ENCODE measurements at regions not wholly inside any gene's neighbourhood (a gene's known extent, or its start where the extent isn't known, plus 50 kb on each side); places are given as distances from the start of the nearest gene placed in this dataset.

GRCh38 chr6:151689499-151690201 lies 117.8 kb upstream of the ESR1 start:
- Histone ChIP-seq H3K27ac (ENCODE audit: control insufficient read depth, insufficient read depth) (no peak overlapping the region), H3K4me2 (ENCODE audit: control insufficient read depth, insufficient read depth) (no peak overlapping the region), H3K4me3 (no peak overlapping the region), H3K4me1 (ENCODE audit: control insufficient read depth, insufficient read depth, low read length) (peaks cover 17% of the 10 kb centered on the region), H3K79me2 (ENCODE audit: control insufficient read depth, insufficient read depth, low read length) (no peaks in the 10 kb centered on the region), H4K20me1 (ENCODE audit: control insufficient read depth, insufficient read depth) (no peaks in the 10 kb centered on the region), H2AFZ (ENCODE audit: control insufficient read depth, low read depth, low read length) (no peak overlapping the region), H3K9me3 (replicated peaks; ENCODE audit: control insufficient read depth, insufficient read depth, low read length) (peaks cover 5% of the 10 kb centered on the region; the same call in 2 of the 3 replicates), H3K27me3 (replicated peaks in 1 of 2; ENCODE audit: control insufficient read depth in 2 of 2, insufficient read depth in 2 of 2, low read length in 1 of 2) (no peaks in the 10 kb centered on the region), H3K36me3 (ENCODE audit: control insufficient read depth in 2 of 2, insufficient read depth in 2 of 2, low read length in 1 of 2) (no peaks in the 10 kb centered on the region), H3K9ac (ENCODE audit: control insufficient read depth, insufficient read depth, low read length) (no peak overlapping the region)
- in situ Hi-C loops (cut with MboI): loop anchor here (5.0 kb wide), 1 partner anchor 433 kb away; no protein-coding TSS in a partner anchor
- WGBS (ENCODE audit: insufficient coverage, insufficient replicate concordance, low lambda C conversion rate, missing lambda C conversion rate): 75% methylated on average over 5 of the region's 5 CpGs
- intact Hi-C loops (cut with micrococcal nuclease; ENCODE audit: unreplicated experiment): loop anchor here (1.0 to 5.0 kb wide), 4 partner anchors 75 to 579 kb away; no protein-coding TSS in a partner anchor
- ATAC-seq: no peak
- no peak for DNase-seq (ENCODE audit: low read depth, low spot score)
- TF ChIP-seq, protein P1, sequence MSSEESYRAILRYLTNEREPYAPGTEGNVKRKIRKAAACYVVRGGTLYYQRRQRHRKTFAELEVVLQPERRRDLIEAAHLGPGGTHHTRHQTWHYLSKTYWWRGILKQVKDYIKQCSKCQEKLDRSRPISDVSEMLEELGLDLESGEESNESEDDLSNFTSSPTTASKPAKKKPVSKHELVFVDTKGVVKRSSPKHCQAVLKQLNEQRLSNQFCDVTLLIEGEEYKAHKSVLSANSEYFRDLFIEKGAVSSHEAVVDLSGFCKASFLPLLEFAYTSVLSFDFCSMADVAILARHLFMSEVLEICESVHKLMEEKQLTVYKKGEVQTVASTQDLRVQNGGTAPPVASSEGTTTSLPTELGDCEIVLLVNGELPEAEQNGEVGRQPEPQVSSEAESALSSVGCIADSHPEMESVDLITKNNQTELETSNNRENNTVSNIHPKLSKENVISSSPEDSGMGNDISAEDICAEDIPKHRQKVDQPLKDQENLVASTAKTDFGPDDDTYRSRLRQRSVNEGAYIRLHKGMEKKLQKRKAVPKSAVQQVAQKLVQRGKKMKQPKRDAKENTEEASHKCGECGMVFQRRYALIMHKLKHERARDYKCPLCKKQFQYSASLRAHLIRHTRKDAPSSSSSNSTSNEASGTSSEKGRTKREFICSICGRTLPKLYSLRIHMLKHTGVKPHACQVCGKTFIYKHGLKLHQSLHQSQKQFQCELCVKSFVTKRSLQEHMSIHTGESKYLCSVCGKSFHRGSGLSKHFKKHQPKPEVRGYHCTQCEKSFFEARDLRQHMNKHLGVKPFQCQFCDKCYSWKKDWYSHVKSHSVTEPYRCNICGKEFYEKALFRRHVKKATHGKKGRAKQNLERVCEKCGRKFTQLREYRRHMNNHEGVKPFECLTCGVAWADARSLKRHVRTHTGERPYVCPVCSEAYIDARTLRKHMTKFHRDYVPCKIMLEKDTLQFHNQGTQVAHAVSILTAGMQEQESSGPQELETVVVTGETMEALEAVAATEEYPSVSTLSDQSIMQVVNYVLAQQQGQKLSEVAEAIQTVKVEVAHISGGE (CRISPR knock-in tag; IDR thresholded peaks at IDR 0.05): no peak
- TF ChIP-seq, protein P2, sequence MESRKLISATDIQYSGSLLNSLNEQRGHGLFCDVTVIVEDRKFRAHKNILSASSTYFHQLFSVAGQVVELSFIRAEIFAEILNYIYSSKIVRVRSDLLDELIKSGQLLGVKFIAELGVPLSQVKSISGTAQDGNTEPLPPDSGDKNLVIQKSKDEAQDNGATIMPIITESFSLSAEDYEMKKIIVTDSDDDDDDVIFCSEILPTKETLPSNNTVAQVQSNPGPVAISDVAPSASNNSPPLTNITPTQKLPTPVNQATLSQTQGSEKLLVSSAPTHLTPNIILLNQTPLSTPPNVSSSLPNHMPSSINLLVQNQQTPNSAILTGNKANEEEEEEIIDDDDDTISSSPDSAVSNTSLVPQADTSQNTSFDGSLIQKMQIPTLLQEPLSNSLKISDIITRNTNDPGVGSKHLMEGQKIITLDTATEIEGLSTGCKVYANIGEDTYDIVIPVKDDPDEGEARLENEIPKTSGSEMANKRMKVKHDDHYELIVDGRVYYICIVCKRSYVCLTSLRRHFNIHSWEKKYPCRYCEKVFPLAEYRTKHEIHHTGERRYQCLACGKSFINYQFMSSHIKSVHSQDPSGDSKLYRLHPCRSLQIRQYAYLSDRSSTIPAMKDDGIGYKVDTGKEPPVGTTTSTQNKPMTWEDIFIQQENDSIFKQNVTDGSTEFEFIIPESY (IDR thresholded peaks at IDR 0.05): no peak
- ChIA-PET SMC1A (ENCODE audit: uncharacterized antibody, unreplicated experiment) (interaction anchor here (0.9 to 8.3 kb wide), 34 partner anchors 8 to 648 kb away, joined by 3 to 138 read pairs (median 8); partner anchors contain the start of gene RMND1), RAD21 (ENCODE audit: unreplicated experiment) (interaction anchor here (0.7 to 5.0 kb wide), 39 partner anchors 9 to 667 kb away, joined by 3 to 93 read pairs (median 6); partner anchors contain the start of gene ESR1), CTCF (interaction anchor here (0.6 to 7.4 kb wide), 42 partner anchors 9 to 1258 kb away, joined by 3 to 157 read pairs (median 7); no protein-coding TSS in a partner anchor), POLR2A (interaction anchor here (1.4 to 2.6 kb wide), 4 partner anchors 10 to 76 kb away, joined by 3 to 8 read pairs (median 7); no protein-coding TSS in a partner anchor)
- FAIRE-seq: no peak
- no TSS peak for BruUV-seq (replicated peaks)

Data from GM12878 (cell line).